Large intestine (tissue), 3 donors: ENCODE measurements at regions not wholly inside any gene's neighbourhood (a gene's known extent, or its start where the extent isn't known, plus 50 kb on each side); places are given as distances from the start of the nearest gene placed in this dataset.

Source experiments
- DNase-seq, 2 donors: peaks; one replicate each; pipeline versions ENCODE4 v3.0.0 to v3.0.0-alpha.2; 2013
- H3K27ac ChIP-seq: one replicate; pipeline ENCODE4 v1.5.1; 2013; ENCODE audit warnings: low read length
- H3K27me3 ChIP-seq: 2 replicates; pipeline ENCODE4 v1.6.1; 2013; ENCODE audit warnings: low read length; ENCODE audit not compliant: control insufficient read depth, insufficient read depth
- H3K36me3 ChIP-seq: 2 replicates; pipeline ENCODE4 v1.6.1; 2013; ENCODE audit warnings: low read length; ENCODE audit not compliant: control insufficient read depth, insufficient read depth
- H3K4me1 ChIP-seq: one replicate; pipeline ENCODE4 v1.6.1; 2013; ENCODE audit warnings: low read length; ENCODE audit not compliant: control insufficient read depth, insufficient read depth
- H3K4me3 ChIP-seq: one replicate; pipeline ENCODE4 v1.5.1; 2013; ENCODE audit warnings: low read length
- H3K9me3 ChIP-seq: one replicate; pipeline ENCODE4 v1.6.1; 2013; ENCODE audit warnings: mild to moderate bottlenecking, low read depth, low read length, moderate library complexity; ENCODE audit not compliant: control insufficient read depth
- WGBS: methylation state at CpG from one replicate; pipeline ENCODE4 v1.1.5; 2013; ENCODE audit warnings: low lambda C conversion rate; ENCODE audit not compliant: insufficient coverage; 5-methylcytosine and 5-hydroxymethylcytosine counted together

DNA sequence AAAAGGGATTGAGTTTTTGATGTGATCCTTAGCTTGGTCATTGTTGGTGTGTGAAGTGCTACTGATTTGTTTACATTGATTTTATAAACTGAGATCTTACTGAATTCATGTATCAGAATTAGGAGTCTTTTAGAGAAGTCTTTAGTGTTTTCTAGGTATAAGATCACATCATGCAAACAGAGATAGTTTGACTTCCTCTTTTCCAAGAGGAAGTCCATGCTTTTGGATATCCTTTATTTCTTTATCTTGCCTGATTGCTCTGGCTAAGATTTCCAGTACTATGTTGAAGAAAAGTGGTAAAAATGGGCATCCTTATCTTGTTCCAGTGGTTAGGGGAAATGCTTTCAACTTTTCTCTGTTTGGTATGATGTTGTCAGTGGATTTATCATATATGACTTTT lies 561.2 kb upstream of the SLITRK1 start:
- Histone ChIP-seq H3K4me1 (no peaks in the 10 kb centered on the region), H3K4me3 (no peak overlapping the region), H3K27me3 (no peaks in the 10 kb centered on the region), H3K9me3 (no peaks in the 10 kb centered on the region), H3K36me3 (no peaks in the 10 kb centered on the region), H3K27ac (no peak overlapping the region)
- no peak for DNase-seq

DNA sequence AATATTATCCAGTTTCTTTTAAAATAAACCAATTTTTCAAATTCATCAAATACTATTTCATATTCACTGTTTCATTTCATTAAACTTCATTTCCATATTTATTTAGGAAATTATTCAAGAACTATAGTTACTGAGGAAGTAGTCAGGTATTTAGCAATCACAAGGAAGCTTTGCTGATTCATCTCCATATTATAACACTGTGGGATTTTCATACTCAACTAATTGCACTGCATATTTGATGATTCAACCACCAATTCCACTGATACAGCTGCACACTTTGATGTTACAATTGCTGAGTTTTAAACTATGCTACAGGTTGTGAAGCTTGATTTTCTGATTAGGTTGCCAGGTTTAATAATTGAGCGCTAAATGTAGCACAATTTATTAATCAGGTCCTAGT lies 556.8 kb upstream of the SLITRK1 start:
- Histone ChIP-seq H3K27me3 (no peaks in the 10 kb centered on the region), H3K36me3 (no peaks in the 10 kb centered on the region), H3K4me3 (no peak overlapping the region), H3K27ac (no peak overlapping the region), H3K4me1 (no peaks in the 10 kb centered on the region), H3K9me3 (no peaks in the 10 kb centered on the region)
- WGBS: no CpG with 5 or more reads among the region's 1 CpG
- DNase-seq: no peak

DNA sequence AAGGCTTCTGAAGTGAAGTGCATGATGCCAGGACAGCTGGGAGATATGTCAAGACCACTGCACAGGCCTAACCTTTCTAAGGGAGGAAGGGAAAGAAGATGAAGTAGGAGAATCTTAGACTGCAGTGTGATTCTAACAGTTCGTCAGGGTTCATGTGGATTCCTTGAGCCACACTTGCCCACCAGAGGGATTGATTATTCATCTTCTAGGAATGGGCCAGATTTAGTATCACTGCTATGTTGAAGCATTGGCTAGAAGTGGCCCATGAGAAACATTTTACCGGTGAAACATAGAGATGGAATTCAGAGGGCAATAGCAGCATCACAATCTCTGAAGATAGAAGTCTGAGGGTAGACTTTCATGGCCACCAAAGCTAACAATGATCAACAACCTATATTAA lies 550.8 kb upstream of the SLITRK1 start:
- WGBS: no CpG with 5 or more reads among the region's 2 CpGs
- no peaks in the 10 kb centered on the region for H3K27me3 ChIP-seq
- no peak overlapping the region for H3K4me3 ChIP-seq
- DNase-seq: no peak
- no peaks in the 10 kb centered on the region for H3K9me3 ChIP-seq
- H3K36me3 ChIP-seq: no peaks in the 10 kb centered on the region
- H3K27ac ChIP-seq: no peak overlapping the region
- H3K4me1 ChIP-seq: no peaks in the 10 kb centered on the region

GRCh38 chr13:84431646-84432045 lies 549.4 kb upstream of the SLITRK1 start:
- H3K9me3 ChIP-seq: no peaks in the 10 kb centered on the region
- H3K27ac ChIP-seq: no peak overlapping the region
- WGBS: no CpG with 5 or more reads among the region's 1 CpG
- H3K4me3 ChIP-seq: no peak overlapping the region
- H3K4me1 ChIP-seq: no peaks in the 10 kb centered on the region
- no peak for DNase-seq
- no peaks in the 10 kb centered on the region for H3K36me3 ChIP-seq
- no peaks in the 10 kb centered on the region for H3K27me3 ChIP-seq

DNA sequence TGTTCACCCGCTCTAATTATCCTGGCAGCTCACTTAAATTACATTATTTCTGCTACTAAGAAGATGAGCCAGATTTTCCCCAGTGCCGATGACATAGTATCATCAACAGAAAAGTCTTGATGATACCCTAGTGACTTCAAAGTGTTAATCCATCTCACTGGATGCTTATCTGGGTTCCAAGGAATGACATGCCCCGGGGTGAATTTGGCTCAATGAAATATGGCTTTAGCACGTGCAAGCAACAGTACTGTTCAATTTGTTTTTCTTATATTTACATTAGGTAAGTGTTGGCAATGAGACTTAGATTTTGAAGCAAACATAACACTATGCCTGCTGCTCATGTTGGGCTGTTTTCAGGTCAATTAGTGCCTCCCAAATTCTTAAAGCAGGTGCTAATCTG lies 548.2 kb upstream of the SLITRK1 start:
- no peak for DNase-seq
- WGBS: 66% methylated on average over 2 of the region's 4 CpGs
- H3K27ac ChIP-seq: no peak overlapping the region
- no peak overlapping the region for H3K4me3 ChIP-seq
- no peaks in the 10 kb centered on the region for H3K36me3 ChIP-seq
- H3K9me3 ChIP-seq: no peaks in the 10 kb centered on the region
- no peaks in the 10 kb centered on the region for H3K27me3 ChIP-seq
- no peaks in the 10 kb centered on the region for H3K4me1 ChIP-seq

- Histone ChIP-seq H3K4me1 (no peaks in the 10 kb centered on the region), H3K36me3 (no peaks in the 10 kb centered on the region), H3K4me3 (no peak overlapping the region), H3K27me3 (no peaks in the 10 kb centered on the region), H3K27ac (no peak overlapping the region), H3K9me3 (no peaks in the 10 kb centered on the region)
- WGBS: 60% methylated on average over 2 of the region's 2 CpGs
- DNase-seq: no peak
Observed at GRCh38 chr13:84430015-84430414, 547.7 kb upstream of the SLITRK1 start.

GRCh38 chr13:84418041-84418440 lies 535.8 kb upstream of the SLITRK1 start:
- Histone ChIP-seq H3K27me3 (no peaks in the 10 kb centered on the region), H3K27ac (no peak overlapping the region), H3K9me3 (peaks cover 3% of the 10 kb centered on the region), H3K4me1 (no peaks in the 10 kb centered on the region), H3K36me3 (no peaks in the 10 kb centered on the region), H3K4me3 (no peak overlapping the region)
- no peak for DNase-seq
- WGBS: no CpG with 5 or more reads among the region's 3 CpGs

DNA sequence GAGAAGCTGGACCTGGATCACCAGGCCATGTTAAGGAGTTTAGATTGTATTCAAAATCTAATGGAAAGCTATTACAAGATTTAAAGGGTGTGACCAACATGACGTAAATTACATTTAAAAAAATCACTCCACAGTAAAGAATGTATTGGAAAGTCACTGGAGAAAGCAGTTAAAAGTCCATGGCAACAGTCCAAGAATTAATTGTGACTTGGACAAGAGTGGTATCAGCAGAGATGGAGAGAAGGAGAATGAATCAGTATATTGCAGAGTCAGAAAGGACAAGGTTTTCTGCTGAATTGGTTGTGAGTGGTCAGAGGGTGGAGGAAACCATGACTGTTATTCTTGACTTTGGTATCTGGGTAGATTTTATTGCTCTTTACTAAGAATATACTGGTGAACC lies 535.1 kb upstream of the SLITRK1 start:
- Histone ChIP-seq H3K27me3 (no peaks in the 10 kb centered on the region), H3K27ac (no peak overlapping the region), H3K4me1 (no peaks in the 10 kb centered on the region), H3K9me3 (peaks cover 3% of the 10 kb centered on the region), H3K4me3 (no peak overlapping the region), H3K36me3 (no peaks in the 10 kb centered on the region)
- no peak for DNase-seq
- 75% methylated on average over 1 of the region's 1 CpG for WGBS

DNA sequence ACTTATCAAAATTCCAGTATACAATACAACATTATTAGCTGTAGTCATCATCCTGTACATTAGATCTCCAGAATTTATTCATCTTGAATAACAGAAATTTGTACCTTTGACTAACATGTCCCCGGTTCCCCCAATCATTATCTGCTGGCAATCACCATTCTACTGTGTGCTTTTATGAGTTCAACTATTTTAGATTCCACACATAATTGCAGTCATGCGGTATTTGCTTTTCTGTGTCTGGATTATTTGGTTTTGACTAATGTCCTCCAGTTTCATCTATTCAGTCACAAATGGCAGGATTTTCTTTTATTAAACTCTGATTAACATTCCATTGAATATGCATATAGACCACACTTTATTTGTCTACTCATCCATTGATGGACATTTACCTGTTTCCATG lies 530.7 kb upstream of the SLITRK1 start:
- H3K4me3 ChIP-seq: no peak overlapping the region
- WGBS: 93% methylated on average over 2 of the region's 2 CpGs
- H3K27me3 ChIP-seq: no peaks in the 10 kb centered on the region
- no peaks in the 10 kb centered on the region for H3K4me1 ChIP-seq
- H3K36me3 ChIP-seq: no peaks in the 10 kb centered on the region
- DNase-seq: no peak
- H3K27ac ChIP-seq: no peak overlapping the region
- no peaks in the 10 kb centered on the region for H3K9me3 ChIP-seq

DNA sequence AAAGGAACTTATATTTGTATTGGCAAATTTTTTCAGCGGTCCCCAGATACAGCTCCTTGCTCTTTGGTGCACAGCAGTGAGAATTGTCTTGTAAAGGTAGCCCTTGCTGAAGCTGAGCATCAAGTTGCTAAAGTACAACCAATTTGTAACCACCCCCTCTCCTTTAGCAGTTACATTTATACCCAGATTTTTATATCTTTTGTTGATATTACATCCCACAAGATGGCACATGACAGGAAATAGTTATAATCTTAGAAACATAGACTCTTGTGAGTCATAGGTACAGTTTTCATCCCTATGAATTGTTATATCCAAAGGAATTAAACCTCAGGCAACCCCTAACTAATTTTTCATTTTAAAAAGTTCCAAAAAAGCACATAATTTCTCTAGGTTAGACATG lies 523.0 kb upstream of the SLITRK1 start:
- H3K4me1 ChIP-seq: no peaks in the 10 kb centered on the region
- no peak for DNase-seq
- WGBS: no CpG with 5 or more reads among the region's 1 CpG
- H3K9me3 ChIP-seq: no peaks in the 10 kb centered on the region
- no peaks in the 10 kb centered on the region for H3K27me3 ChIP-seq
- no peak overlapping the region for H3K4me3 ChIP-seq
- H3K27ac ChIP-seq: no peak overlapping the region
- no peaks in the 10 kb centered on the region for H3K36me3 ChIP-seq

DNA sequence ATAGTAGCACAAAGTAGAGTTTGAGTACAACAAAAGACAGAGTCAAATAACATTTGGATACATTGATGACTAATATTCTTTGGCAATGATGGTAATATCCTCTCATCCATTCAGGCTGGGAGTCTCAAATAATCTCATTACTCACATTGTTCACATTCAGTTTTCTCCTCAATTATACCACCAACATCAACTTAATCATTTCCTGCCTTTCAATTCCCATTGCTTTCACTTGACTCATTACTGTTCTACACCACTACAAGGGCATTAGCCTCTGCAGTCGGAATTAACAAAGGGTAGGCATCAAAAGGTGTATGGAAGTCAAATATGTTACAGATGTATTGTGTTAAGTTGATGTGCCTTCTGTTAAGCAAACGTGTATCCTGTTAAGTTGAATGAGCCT lies 518.4 kb upstream of the SLITRK1 start:
- no CpG with 5 or more reads among the region's 2 CpGs for whole genome bisulfite sequencing
- Histone ChIP-seq H3K9me3 (peaks cover 5% of the 10 kb centered on the region), H3K27ac (no peak overlapping the region), H3K36me3 (no peaks in the 10 kb centered on the region), H3K4me3 (no peak overlapping the region), H3K4me1 (no peaks in the 10 kb centered on the region), H3K27me3 (no peaks in the 10 kb centered on the region)
- DNase-seq: no peak
